GM12892 (cell line): ENCODE measurements at regions not wholly inside any gene's neighbourhood (a gene's known extent, or its start where the extent isn't known, plus 50 kb on each side); places are given as distances from the start of the nearest gene placed in this dataset.

Experiments
- POLR2AphosphoS5 ChIP-seq: IDR thresholded peaks from 2 replicates; pipeline ENCODE4 v1.6.1; 2011; ENCODE audit warnings: low read depth, low read length, control low read depth
- TAF1 ChIP-seq: IDR thresholded peaks from 2 replicates; pipeline ENCODE4 v1.6.1; 2011; ENCODE audit warnings: low read depth, mild to moderate bottlenecking, control low read depth, low read length, borderline replicate concordance

DNA sequence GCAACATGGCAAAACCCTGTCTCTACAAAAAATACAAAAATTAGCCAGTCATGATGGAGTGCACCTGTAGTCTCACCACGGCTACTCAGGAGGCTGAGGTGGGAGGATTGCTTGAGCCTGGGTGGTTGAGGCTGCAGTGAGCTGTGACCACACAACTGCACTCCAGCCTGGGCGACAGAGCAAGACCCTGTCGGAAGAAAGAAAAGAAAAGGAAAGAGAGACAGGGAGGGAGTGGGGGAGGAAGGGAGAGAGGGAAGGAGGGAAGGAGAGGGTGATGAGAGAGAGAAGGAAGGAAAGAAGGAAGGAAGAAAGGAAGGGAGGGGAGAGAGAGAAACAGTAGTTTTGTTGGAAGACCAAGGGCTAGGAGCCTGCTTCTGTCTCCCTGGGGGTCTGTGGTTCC is 142.4 kb downstream of the C9orf50 start:
- no peak for TF ChIP-seq TAF1
- TF ChIP-seq POLR2AphosphoS5 = no peak
